Limb (tissue), 2 donors: ENCODE measurements at regions not wholly inside any gene's neighbourhood (a gene's known extent, or its start where the extent isn't known, plus 50 kb on each side); places are given as distances from the start of the nearest gene placed in this dataset.

Experiments used
- DNase-seq, 2 donors: peaks; one replicate each; pipeline ENCODE4 v3.0.0-alpha.2; 2016; ENCODE audit errors: extremely low spot score in 2 of 2

DNA sequence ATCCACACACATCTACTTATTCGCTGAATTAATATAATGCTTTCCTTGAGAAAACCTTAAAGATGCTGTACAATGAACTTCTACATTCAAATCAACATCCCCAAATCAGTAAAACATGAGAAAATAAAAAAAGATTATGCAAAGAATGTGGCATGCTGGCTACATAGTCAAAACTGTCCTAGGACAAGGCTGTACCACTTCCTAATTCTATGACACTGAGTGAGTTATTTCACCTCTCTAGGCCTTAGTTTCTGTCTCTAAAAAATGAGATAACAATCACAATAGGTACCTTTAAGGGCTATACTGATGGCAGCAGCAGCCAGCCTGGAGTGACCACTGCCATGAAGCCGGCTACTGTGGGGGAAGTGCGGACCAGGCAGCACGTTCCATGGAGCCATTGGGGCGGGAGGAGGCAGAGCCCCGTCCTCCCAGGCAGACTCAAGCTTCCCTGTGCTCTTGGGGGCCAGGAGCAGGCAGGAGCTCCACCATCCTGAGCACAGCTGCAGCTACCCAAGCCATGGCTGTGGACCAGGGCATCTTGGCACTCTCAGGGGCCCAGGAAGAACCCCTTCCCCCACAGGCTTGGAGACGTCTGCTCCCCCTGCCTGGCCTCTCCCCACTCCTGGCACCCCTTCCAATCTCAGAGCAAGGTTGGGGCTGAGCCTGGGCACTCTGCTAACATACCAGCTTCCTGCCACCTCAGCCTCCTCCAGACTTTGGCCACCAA is 110.2 kb downstream of the ELAPOR2 start:
- DNase-seq = no peak

DNA sequence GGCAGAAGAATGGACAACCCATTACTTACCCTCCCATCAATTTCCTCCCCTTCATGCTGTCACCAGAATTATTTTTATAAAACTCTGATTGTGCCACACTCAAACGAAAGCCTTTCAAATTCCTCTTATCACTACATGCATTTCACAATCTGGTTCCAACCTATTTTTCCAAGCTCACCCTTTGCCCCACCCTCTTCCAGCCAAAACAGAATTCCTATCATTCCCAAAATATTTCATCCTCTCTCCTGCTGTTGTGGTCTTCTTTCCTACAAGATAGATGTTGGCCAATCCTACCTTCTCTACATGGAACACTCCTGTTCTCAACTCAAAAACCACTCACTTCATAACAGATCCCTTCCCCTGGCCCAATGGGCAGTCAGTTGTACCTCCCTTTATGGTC is 111.5 kb downstream of the ELAPOR2 start:
- DNase-seq = no peak

DNA sequence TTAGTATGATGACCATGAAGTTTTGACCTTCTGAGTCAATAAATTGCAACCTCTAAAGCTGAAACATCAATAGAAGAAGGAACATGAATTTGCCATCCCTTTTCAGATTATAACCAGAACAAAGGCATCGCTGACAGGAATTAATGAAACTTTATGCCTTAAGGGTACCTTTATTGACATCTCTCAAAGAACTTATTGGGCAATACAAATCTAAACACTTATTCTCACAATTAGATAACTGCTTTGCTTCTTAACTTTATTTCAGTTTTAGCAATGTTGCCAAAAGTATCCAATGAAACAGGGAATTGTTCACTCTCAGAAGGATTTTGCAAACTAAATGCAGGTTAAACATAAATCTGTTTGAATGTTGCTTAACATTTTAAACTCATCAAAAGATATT is 116.0 kb downstream of the ELAPOR2 start:
- DNase-seq = no peak

DNA sequence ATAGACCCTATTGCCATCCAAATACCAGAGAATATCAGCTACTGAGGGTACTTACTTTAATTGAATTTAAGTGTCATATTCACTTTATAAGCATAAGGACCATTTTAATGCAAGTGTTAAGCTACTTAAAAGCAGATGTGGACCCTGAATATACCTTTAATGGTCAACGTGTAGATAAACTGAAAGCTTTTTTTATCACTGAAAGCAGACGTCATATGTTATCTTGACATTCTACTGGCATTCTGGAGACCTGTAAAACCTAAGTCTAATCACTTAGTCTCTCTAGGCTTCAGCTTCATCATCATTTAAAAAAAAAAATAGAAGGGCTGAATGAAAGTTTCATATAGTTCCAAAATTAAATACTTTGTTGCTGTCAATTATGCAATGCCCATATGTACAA is 116.5 kb downstream of the ELAPOR2 start:
- DNase-seq = no peak

DNA sequence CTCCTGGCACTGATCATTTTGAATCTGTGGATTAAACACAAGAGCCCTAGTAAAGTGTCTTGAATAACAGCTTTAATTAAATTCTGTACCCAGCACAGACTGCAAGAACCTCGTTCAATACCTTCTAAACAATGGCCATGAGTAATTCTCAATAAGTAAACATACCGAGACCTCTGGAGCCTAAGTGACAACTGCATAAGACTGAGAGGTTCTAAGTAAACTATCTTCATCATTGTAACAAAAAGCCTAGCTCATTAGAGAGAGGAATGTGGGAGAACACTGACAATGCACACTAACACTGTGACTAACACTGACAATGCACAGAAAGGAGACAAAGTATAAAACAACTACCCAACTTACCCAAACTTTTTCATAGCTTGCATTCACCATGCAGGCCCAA is 117.4 kb downstream of the ELAPOR2 start:
- no peak for DNase-seq

DNA sequence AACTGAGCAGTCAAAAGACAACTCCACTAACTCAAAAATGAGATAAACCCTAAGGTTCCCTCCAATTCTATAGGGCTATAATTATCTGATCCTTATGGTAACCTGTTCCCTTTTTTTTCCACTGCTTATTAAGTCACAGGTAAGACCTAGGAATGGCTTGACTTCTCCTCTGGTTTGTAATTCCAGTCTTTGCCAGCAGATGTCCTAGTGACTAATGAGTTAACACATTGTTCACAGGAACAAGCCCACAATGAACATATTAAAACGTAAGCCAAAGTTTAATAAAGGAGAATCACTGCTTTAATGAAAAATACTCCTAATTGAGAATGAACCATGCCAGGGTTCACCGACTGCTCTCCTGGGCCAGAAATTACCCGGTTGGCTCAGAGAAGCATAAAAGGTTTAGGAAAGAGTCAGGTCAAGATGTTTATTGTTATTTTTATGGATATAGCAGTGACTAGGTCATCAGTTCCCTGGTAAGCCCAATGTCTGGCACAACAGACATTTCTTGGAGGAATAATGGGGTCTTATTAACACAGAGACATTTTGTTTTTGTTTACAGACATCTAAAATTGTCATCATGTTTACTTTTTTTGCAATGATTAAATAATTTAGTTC is 120.1 kb downstream of the ELAPOR2 start:
- DNase-seq = peak in 1 of 2 donors; percentile 44

DNA sequence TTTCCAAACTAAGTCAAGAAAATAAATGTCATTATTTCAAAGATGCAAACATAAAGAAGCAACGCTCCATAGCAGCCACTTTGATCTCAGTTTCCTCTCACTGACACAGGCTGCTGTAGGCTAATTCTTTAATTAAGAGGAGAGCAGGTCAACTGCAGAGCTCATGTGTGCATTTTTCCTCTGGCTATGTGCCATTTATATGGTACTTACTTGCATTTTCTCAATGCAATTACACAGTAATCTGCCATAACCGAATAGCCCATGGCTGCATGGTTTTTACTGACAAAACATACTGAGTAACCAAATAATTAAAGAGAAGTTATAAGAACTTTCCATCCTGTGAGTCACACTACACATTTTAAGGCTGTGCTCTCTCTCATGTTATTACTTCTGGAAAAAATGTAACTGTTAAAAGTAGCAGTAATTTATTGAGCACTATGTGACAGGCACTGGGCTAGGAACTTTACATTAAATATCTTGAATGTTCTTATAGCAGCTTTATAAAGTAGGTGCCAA is 122.0 kb downstream of the ELAPOR2 start:
- DNase-seq = no peak

DNA sequence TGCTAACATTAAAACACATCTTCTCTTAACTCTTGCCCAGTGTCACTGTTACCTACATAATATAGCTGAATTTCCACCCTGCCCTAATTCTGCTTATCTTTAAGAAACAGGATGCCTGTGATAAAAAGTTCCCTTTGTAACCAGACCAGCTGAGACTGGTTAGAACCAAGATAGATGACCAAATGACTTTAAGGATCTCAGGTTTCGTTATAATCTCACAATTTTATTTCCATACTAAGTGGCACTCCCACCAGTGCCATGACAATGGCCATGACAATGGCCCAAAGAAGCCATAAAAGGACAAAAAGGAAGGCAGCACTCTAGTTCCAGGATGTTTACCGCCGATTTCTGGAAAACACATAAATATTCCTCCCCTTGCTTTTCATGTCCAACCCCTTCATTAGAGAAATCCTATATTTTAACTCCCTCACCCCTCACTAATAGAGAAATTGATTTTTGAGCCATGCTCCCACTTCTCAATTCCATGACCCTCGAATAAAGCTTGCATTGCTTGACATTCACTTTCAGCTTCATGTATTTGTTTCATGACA is 126.1 kb downstream of the ELAPOR2 start:
- no peak for DNase-seq

DNA sequence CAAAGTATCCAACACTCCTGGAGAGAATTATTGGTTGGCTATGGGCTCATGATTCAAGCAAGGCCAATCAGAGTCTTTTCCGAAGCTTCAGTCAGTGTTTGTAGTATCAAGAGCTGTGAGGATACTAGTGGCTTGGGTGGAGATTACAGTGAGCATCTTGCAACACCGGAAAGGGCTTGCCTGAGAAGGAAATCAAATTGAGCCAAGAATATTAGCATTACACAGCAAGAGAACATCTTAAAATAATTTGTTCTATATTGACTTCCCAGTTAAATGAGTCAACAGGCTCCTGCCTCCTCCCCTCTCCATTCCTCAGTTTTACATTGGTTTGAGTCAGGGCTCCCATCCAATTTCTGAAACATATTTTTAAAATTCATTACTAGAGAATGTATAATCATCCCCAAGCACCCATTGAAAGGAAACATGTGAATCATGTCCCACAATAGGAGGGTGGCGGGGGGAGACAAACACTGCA is 127.4 kb downstream of the ELAPOR2 start:
- DNase-seq = no peak

DNA sequence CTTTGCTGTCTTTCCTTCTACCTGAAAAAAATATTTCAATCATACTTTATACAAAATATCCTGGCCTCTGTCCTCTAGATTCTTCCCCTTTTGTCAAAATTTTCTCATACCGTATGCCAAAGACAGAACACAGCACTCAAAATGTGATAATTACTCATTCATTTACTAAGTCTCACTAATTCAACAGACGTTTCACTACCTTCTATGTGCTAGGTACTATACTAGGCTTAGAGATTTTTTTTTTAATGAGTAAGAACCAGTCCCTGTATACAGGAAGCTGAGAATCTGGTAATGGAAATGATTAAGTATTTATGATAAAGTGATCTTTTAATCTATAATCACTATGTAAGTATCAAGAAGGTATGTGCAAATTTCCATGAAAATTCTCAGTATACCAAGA is 128.0 kb downstream of the ELAPOR2 start:
- no peak for DNase-seq

DNA sequence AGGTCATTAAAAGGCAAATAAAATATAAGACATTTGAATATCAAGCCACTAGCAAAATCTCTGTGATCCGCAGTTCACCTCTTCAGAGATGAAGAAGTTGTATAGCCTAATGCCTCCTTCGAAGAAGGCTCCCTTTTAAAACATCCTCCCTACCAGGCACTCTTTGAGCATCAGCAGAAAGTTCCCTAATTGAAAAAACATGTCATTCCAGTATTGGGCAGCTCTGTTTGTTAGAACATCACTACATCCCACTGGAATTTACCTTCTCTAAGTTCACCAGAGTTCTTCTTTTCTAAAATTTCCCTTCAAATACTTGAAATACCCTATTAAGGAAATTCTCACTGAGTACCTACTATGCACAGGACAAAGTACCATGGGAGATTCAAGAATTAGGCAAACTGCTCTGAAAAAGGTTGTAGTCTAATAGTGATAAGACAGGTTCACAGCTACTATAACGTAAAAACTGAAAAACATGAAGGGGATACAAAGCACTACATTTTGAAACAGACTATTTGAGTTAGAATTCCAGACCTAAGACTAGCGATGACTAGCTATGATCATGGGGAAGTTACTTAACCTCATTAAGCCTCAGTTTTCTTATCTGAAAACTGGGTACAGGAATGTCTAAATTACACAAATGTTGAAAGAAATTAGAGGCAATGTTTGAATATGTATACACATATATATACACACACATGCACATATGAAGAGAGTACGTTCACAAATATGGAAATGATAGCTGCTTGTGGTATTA is 128.7 kb downstream of the ELAPOR2 start:
- no peak for DNase-seq

DNA sequence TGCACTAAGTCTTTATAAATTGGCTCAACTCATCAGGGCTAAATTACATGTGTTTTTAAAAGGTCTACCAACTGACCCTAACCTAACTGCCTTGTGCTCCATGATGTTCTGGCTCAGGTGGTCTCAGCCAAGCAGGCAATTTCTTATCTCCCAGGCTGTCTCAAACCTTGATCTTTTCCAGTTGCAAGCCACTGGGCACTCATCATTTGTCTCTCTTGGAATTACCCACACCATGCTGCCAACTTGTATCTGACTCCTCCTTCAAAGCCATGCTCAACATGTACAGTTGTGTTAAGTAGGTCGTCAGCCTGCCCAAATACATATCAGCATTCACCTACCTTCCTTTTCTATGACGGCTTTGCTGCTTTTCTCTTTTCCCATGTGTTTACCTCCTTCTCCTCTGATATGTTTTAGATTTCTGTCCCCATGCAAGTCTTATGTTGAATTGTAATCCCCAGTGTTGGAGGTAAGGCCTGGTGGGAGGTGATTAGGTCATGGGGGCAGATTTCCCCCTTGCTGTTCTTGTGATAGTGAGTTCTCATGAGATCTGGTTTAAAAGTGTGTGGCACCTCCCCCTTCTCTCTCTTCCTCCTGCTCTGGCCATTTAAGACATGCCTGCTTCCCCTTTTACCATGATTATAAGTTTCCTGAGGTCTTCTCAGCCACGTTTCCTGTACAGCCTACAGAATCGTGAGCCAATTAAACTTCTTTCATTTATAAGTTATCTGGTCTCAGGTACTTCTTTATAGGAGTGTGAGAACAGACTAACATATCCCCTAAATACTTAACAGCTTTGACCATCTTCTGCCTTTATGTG is 130.0 kb downstream of the ELAPOR2 start:
- DNase-seq = no peak

DNA sequence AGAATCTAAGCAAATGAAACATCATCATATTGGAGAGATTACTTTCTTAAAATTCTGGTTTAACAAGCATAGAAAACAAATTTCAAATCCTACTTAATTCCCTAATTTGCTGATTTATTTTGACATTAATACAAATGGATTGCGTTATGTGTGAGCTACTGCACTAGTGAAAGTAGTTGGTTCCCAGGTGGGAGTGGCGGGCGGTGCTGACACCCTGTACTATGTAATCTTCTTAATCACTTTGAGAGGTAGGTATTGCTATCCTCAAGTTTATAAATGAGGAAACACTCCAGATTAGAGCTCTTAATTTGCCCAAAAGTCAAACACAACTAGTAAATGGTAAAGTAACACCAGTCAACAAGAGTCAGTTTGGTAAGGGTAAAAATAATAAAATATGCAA is 131.1 kb downstream of the ELAPOR2 start:
- no peak for DNase-seq

DNA sequence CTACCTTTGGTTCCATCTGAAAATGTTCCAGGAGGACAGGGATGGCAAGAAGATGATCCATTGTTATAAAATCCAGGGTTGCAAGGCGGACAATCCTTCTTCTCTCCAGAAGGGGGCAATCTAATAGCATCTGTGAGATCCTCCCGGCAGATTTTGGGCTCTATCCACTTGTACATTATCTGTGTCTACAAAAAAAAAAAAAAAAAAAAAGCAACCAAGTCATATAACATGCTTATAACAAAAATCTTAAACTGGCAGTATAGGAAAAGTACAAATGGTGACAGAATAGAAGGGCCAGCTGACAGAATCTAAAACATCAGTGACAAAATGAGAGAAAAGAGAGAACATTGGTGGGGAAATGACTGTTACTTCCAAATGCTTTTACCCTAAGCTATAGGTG is 132.7 kb downstream of the ELAPOR2 start:
- DNase-seq = peak in 1 of 2 donors; percentile 35

DNA sequence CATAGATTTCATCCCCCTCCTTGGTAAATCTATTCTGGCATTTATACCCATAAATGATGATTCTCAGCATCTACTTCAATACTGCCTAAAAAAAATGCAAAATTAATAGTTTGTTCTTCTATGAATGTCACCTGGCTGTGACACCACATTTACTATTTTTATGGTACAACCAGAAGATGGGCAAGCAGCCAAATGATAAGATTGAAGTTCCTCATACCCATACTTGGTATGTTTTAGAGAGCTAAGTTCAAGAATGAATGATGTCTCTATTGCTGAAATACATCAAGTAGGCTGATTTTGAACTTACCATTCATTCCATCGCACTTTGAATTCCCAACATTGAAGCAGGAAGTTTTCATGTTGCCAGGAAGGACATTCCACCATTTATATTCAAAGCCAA is 134.2 kb downstream of the ELAPOR2 start:
- no peak for DNase-seq

DNA sequence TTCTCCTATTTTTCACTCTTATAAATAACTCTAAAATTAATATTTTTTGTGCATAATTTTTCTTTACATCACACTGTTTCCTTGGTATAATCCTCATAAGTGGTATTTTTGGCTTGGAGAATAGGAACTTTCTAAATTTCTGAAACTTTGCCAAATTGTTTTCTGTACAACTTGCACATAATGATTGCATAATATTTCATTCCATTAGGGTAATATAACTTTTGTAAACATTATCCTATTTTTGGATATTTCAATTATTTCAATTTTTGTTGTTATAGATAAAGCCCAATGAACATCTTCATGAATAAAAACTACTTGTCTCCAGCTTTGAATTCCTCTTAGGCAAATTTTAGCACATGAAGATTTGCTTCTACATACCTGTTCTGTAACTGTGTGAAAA is 135.9 kb downstream of the ELAPOR2 start:
- DNase-seq = no peak

DNA sequence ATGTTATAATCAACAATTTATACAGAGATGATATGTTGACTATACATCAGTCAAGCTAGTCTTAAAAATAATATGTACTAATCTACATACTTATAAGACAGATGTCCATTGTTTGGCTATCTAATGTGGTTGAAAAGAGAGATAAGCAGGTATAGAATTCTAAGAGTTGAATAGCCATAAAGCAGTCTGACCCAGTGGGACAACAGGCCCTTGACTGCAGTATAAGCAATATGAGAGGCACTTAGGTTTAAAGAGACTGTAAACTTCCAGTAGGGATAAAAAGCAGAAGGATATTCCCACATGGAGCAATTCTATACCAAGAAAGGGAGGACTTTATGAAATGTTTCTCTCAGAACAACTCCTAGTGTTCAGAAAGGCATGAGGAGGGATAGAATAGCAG is 139.3 kb downstream of the ELAPOR2 start:
- DNase-seq = no peak

DNA sequence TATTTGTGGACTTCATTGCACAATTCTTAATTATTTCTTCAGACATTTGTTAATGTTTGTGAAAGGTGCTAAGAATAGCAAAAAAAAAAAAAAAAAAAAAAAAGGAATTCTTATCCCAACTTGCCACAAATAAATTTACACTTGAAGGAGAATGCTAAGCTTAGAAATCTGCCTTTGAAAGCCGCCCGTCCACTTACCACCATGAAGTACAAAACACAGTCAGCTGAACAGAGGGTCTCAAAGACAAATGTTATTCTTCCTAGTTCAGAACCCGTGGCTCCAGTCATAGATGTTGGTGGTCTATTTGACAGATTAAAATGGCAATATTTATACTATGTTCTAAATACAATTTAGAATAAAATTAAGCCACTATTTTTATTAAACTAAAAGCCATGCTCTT is 141.2 kb downstream of the ELAPOR2 start:
- no peak for DNase-seq

DNA sequence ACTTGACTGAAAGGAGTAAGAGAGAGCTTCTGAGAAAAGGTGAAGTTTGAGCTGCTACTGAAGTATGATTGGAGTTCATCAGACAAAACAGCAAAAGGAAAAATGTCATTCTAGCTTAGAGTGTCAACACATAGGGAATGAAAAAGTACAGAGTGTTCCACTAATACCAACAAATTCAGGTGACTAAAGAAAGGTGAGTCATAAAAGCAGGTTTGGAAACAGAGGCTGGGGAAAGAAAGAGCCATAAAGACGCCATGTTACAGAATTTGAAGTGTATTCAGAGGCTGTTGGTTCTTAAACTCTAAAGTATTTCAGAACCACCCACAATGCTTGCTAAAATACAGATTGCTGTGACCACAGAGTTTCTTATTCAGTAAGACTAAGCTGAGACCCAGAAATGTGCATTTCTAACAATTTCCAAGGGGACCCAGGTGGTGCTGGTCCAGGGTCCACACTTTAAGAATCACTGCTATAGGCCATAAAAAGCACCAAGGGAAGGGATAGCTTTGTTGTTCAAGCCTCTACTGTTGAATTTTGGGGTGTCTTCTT is 143.1 kb downstream of the ELAPOR2 start:
- no peak for DNase-seq

DNA sequence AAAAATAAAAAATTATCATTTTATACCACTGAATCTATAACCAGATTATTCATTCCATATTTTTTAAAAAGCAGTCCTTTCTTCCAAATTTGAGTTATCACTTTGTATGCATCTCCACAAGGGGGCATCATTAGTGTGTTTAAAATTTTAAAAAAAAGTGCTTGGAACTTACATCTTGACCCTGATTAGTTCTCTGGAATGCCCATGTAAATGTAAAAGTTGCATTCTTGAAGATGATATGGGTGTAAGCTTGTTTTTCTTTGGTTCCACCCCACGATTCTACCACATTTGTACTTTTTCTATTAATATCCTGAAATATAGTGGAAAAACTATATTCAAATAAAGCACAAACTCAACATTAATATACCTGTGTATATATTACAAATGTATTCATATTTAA is 144.9 kb downstream of the ELAPOR2 start:
- DNase-seq = no peak
